ENCODE measurements at regions not wholly inside any gene's neighbourhood (a gene's known extent, or its start where the extent isn't known, plus 50 kb on each side); places are given as distances from the start of the nearest gene placed in this dataset.

DNA sequence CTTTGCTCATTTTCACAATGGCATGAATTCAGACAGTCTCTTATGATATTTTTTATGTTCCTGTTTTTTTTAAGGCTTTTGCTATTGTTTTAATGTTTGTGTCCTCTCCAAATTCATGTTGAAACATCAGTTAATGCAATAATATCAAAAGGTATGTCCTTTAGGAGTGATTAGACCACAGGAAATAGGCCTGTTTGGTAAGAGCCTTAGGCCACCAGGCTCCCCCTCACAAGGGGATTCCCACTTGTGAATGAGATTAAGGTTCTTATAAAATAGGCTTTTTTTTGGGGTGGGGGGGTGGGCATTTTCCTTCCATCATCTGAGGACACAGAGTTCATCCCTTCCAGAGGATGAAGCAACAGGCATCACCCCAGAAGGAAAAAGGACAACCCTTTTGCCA lies 2074.2 kb upstream of the C9orf72 start:
- POLR2A ChIA-PET (ENCODE audit: unreplicated experiment): no interaction called here
- H3K27me3 ChIP-seq (ENCODE audit: insufficient read depth, low read depth): no peaks in the 10 kb centered on the region
- TF ChIP-seq, protein P1, sequence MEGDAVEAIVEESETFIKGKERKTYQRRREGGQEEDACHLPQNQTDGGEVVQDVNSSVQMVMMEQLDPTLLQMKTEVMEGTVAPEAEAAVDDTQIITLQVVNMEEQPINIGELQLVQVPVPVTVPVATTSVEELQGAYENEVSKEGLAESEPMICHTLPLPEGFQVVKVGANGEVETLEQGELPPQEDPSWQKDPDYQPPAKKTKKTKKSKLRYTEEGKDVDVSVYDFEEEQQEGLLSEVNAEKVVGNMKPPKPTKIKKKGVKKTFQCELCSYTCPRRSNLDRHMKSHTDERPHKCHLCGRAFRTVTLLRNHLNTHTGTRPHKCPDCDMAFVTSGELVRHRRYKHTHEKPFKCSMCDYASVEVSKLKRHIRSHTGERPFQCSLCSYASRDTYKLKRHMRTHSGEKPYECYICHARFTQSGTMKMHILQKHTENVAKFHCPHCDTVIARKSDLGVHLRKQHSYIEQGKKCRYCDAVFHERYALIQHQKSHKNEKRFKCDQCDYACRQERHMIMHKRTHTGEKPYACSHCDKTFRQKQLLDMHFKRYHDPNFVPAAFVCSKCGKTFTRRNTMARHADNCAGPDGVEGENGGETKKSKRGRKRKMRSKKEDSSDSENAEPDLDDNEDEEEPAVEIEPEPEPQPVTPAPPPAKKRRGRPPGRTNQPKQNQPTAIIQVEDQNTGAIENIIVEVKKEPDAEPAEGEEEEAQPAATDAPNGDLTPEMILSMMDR (conservative IDR thresholded peaks at IDR 0.05): no peak
- TF ChIP-seq EZH2 (IDR thresholded peaks at IDR 0.05; ENCODE audit: low read depth): no peak
- no peak overlapping the region for H3K4me3 ChIP-seq
- no peak overlapping the region for H2AFZ ChIP-seq
- CTCF ChIA-PET: no interaction called here
- no peak overlapping the region for H3K4me2 ChIP-seq
- no peak for DNase-seq
- H3K9me3 ChIP-seq (ENCODE audit: insufficient read depth, low read depth): no peaks in the 10 kb centered on the region
- no peaks in the 10 kb centered on the region for H3K79me2 ChIP-seq (ENCODE audit: low read depth)
- intact Hi-C loops (cut with micrococcal nuclease; ENCODE audit: unreplicated experiment): no loop called here
- no peaks in the 10 kb centered on the region for H4K20me1 ChIP-seq (ENCODE audit: insufficient read depth)
- H3K36me3 ChIP-seq (ENCODE audit: low read depth): no peaks in the 10 kb centered on the region
- H3K9me2 ChIP-seq (ENCODE audit: insufficient read depth): no peaks in the 10 kb centered on the region
- H3K4me1 ChIP-seq (replicated peaks; ENCODE audit: insufficient read depth): no peaks in the 10 kb centered on the region
- H3F3A ChIP-seq (ENCODE audit: insufficient read depth, low read depth): no peaks in the 10 kb centered on the region
- BruUV-seq (replicated peaks): no TSS peak
- no peak overlapping the region for H3K27ac ChIP-seq

DNA sequence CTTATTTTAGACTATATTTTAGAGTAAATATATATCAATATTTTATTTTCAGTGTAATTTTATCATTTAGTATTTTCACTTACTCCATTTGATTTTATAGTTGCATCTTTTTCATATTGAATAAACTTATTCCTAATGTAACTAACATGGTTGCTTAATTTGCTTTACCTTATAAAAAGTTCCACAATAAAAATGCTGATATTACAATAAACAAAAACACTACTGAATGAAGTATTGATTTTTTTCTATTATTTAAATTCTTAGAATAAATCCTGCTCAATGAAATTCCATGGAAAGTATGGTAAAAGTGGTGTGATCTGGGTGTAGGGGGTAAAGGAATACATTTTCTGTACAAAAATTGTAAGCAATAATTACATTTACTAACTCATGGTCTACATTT lies 2074.9 kb upstream of the C9orf72 start:
- CTCF ChIA-PET: no interaction called here
- no peaks in the 10 kb centered on the region for H3K36me3 ChIP-seq (ENCODE audit: low read depth)

DNA sequence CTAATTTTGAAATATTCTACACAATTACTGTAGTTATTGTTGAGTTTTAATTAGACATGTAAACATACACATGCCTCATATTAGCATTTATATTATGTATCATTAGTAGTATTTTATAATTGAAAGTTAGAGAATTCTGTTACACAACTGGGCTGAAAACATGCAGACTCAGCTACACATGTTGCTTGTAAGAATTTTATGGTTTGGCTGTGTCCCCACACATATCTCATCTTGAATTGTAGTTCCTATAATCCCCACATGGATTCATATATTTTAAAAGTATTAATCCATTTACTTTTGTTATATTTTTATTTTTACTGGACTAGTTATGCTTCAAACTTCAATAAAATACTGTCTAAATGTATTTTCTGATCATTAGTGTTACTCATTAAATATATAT lies 2075.3 kb upstream of the C9orf72 start:
- intact Hi-C loops (cut with micrococcal nuclease; ENCODE audit: unreplicated experiment): no loop called here
- BruUV-seq (replicated peaks): no TSS peak
- CTCF ChIA-PET: no interaction called here

More for the DNA sequence above, 2074.9 kb upstream of the C9orf72 start:
- no peaks in the 10 kb centered on the region for H3K27me3 ChIP-seq (ENCODE audit: insufficient read depth, low read depth)
- BruUV-seq (replicated peaks): no TSS peak
- no peak overlapping the region for H3K4me3 ChIP-seq
- POLR2A ChIA-PET (ENCODE audit: unreplicated experiment): no interaction called here
- no peaks in the 10 kb centered on the region for H3K9me2 ChIP-seq (ENCODE audit: insufficient read depth)
- H3K79me2 ChIP-seq (ENCODE audit: low read depth): no peaks in the 10 kb centered on the region
- H4K20me1 ChIP-seq (ENCODE audit: insufficient read depth): no peaks in the 10 kb centered on the region
- H3F3A ChIP-seq (ENCODE audit: insufficient read depth, low read depth): no peaks in the 10 kb centered on the region
- intact Hi-C loops (cut with micrococcal nuclease; ENCODE audit: unreplicated experiment): no loop called here
- no peak overlapping the region for H3K4me2 ChIP-seq
- DNase-seq: no peak
- H2AFZ ChIP-seq: no peak overlapping the region
- H3K27ac ChIP-seq: no peak overlapping the region
- TF ChIP-seq EZH2 (IDR thresholded peaks at IDR 0.05; ENCODE audit: low read depth): no peak
- TF ChIP-seq, protein P1 (conservative IDR thresholded peaks at IDR 0.05): no peak
- no peaks in the 10 kb centered on the region for H3K9me3 ChIP-seq (ENCODE audit: insufficient read depth, low read depth)
- H3K4me1 ChIP-seq (replicated peaks; ENCODE audit: insufficient read depth): no peaks in the 10 kb centered on the region

More for the DNA sequence above, 2075.3 kb upstream of the C9orf72 start:
- Histone ChIP-seq H3F3A (ENCODE audit: insufficient read depth, low read depth) (no peaks in the 10 kb centered on the region), H2AFZ (no peak overlapping the region), H3K9me3 (ENCODE audit: insufficient read depth, low read depth) (no peaks in the 10 kb centered on the region), H3K9me2 (ENCODE audit: insufficient read depth) (no peaks in the 10 kb centered on the region), H3K4me3 (no peak overlapping the region), H3K4me2 (no peak overlapping the region), H3K36me3 (ENCODE audit: low read depth) (no peaks in the 10 kb centered on the region), H3K79me2 (ENCODE audit: low read depth) (no peaks in the 10 kb centered on the region), H3K27me3 (ENCODE audit: insufficient read depth, low read depth) (no peaks in the 10 kb centered on the region), H3K27ac (no peak overlapping the region), H3K4me1 (replicated peaks; ENCODE audit: insufficient read depth) (no peaks in the 10 kb centered on the region), H4K20me1 (ENCODE audit: insufficient read depth) (no peaks in the 10 kb centered on the region)
- TF ChIP-seq, protein P1 (conservative IDR thresholded peaks at IDR 0.05): no peak
- TF ChIP-seq EZH2 (IDR thresholded peaks at IDR 0.05; ENCODE audit: low read depth): no peak
- DNase-seq: no peak
- POLR2A ChIA-PET (ENCODE audit: unreplicated experiment): no interaction called here

Data from PC-9 (cell line).